ENCODE measurements at regions not wholly inside any gene's neighbourhood (a gene's known extent, or its start where the extent isn't known, plus 50 kb on each side); places are given as distances from the start of the nearest gene placed in this dataset.

GRCh38 chr13:31503626-31504025 is 235.7 kb upstream of the RXFP2 start:
- no peak overlapping the region for H3K9ac ChIP-seq (ENCODE audit: low read depth, low read length, poor library complexity, severe bottlenecking)
- no peak overlapping the region for H3K4me3 ChIP-seq (ENCODE audit: low read length, poor library complexity, severe bottlenecking)
- H3K27me3 ChIP-seq (ENCODE audit: insufficient read depth, low read length, poor library complexity, severe bottlenecking): no peaks in the 10 kb centered on the region
- TF ChIP-seq EZH2phosphoT487 (IDR thresholded peaks at IDR 0.05; ENCODE audit: borderline replicate concordance): no peak
- TF ChIP-seq, protein P1, sequence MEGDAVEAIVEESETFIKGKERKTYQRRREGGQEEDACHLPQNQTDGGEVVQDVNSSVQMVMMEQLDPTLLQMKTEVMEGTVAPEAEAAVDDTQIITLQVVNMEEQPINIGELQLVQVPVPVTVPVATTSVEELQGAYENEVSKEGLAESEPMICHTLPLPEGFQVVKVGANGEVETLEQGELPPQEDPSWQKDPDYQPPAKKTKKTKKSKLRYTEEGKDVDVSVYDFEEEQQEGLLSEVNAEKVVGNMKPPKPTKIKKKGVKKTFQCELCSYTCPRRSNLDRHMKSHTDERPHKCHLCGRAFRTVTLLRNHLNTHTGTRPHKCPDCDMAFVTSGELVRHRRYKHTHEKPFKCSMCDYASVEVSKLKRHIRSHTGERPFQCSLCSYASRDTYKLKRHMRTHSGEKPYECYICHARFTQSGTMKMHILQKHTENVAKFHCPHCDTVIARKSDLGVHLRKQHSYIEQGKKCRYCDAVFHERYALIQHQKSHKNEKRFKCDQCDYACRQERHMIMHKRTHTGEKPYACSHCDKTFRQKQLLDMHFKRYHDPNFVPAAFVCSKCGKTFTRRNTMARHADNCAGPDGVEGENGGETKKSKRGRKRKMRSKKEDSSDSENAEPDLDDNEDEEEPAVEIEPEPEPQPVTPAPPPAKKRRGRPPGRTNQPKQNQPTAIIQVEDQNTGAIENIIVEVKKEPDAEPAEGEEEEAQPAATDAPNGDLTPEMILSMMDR (conservative IDR thresholded peaks at IDR 0.05; ENCODE audit: low read length): no peak
- H2AFZ ChIP-seq (ENCODE audit: low read length): no peak overlapping the region
- no peak overlapping the region for H3K4me2 ChIP-seq (ENCODE audit: low read depth, low read length, poor library complexity, severe bottlenecking)
- H3K4me1 ChIP-seq (ENCODE audit: insufficient read depth, low read length, poor library complexity, severe bottlenecking): no peaks in the 10 kb centered on the region
- H3F3A ChIP-seq (ENCODE audit: low read depth): no peaks in the 10 kb centered on the region
- H3K36me3 ChIP-seq (ENCODE audit: insufficient read depth, low read length): no peaks in the 10 kb centered on the region
- H3K9me3 ChIP-seq (ENCODE audit: insufficient read depth, low read depth, low read length): peaks cover 9% of the 10 kb centered on the region; the same call in 1 of the 2 replicates
- H4K20me1 ChIP-seq (ENCODE audit: insufficient read depth, low read length, poor library complexity, severe bottlenecking): no peaks in the 10 kb centered on the region
- no peaks in the 10 kb centered on the region for H3K79me2 ChIP-seq (ENCODE audit: insufficient read depth, low read length)
- no peaks in the 10 kb centered on the region for H3K9me2 ChIP-seq (replicated peaks; ENCODE audit: low read depth, low read length)

DNA sequence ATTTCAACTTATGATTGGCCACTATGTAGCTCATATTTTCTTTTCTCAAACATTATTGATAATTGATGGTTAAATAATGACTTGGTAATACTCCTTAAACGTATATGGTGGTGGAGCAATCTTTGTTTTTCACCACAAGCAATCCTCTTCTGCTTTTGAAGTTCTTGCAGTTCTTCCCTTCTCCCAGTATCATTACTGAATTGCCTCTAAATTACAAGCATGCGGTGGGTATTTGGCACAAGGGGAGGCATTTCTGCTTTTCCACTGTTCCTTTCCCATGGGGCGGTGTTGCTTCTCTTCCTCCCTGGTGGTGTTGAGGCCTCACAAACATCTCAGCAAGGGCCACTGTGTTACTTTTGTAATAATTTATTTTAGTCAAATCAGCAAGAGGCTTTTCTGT is 234.4 kb upstream of the RXFP2 start:
- H3K4me1 ChIP-seq (ENCODE audit: insufficient read depth, low read length, poor library complexity, severe bottlenecking): no peaks in the 10 kb centered on the region
- no peaks in the 10 kb centered on the region; the same call in 1 of the 2 replicates for H3K9me3 ChIP-seq (ENCODE audit: insufficient read depth, low read depth, low read length)
- H3K79me2 ChIP-seq (ENCODE audit: insufficient read depth, low read length): no peaks in the 10 kb centered on the region
- H3K4me2 ChIP-seq (ENCODE audit: low read depth, low read length, poor library complexity, severe bottlenecking): no peak overlapping the region
- no peaks in the 10 kb centered on the region for H3K27me3 ChIP-seq (ENCODE audit: insufficient read depth, low read length, poor library complexity, severe bottlenecking)
- H3K36me3 ChIP-seq (ENCODE audit: insufficient read depth, low read length): no peaks in the 10 kb centered on the region
- no peaks in the 10 kb centered on the region for H3K9me2 ChIP-seq (replicated peaks; ENCODE audit: low read depth, low read length)
- H2AFZ ChIP-seq (ENCODE audit: low read length): no peak overlapping the region
- no peaks in the 10 kb centered on the region for H3F3A ChIP-seq (ENCODE audit: low read depth)
- no peak overlapping the region for H3K9ac ChIP-seq (ENCODE audit: low read depth, low read length, poor library complexity, severe bottlenecking)
- TF ChIP-seq EZH2phosphoT487 (IDR thresholded peaks at IDR 0.05; ENCODE audit: borderline replicate concordance): no peak
- TF ChIP-seq, protein P1 (conservative IDR thresholded peaks at IDR 0.05; ENCODE audit: low read length): no peak
- H4K20me1 ChIP-seq (ENCODE audit: insufficient read depth, low read length, poor library complexity, severe bottlenecking): no peaks in the 10 kb centered on the region
- H3K4me3 ChIP-seq (ENCODE audit: low read length, poor library complexity, severe bottlenecking): no peak overlapping the region

DNA sequence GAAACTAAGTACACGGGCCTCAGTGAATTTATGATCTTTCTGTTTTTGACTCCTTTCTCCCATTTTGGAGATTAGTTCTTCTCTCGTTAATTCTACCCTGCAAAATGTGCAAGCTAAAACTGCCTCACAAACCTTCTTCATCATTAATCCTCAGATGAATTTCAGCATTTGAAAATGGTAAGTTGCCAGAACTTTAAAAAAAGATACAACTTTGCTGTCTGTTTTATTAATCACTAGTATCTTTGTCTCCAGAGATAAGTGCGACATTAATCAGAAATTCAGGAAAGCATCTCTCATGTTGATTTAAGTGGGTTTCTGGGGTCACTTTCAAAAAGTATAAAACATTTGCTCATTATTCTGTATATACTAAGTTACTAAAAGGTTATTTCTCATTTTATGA is 227.0 kb upstream of the RXFP2 start:
- TF ChIP-seq, protein P1 (conservative IDR thresholded peaks at IDR 0.05; ENCODE audit: low read length): no peak
- no peak for TF ChIP-seq EZH2phosphoT487 (IDR thresholded peaks at IDR 0.05; ENCODE audit: borderline replicate concordance)
- Histone ChIP-seq H3K9ac (ENCODE audit: low read depth, low read length, poor library complexity, severe bottlenecking) (no peak overlapping the region), H3K27me3 (ENCODE audit: insufficient read depth, low read length, poor library complexity, severe bottlenecking) (no peaks in the 10 kb centered on the region)

More for the DNA sequence above, 227.0 kb upstream of the RXFP2 start:
- Histone ChIP-seq H3K79me2 (ENCODE audit: insufficient read depth, low read length) (no peaks in the 10 kb centered on the region), H3K4me1 (ENCODE audit: insufficient read depth, low read length, poor library complexity, severe bottlenecking) (peaks cover 7% of the 10 kb centered on the region), H3F3A (ENCODE audit: low read depth) (no peaks in the 10 kb centered on the region), H3K4me3 (ENCODE audit: low read length, poor library complexity, severe bottlenecking) (no peak overlapping the region), H3K9me3 (ENCODE audit: insufficient read depth, low read depth, low read length) (no peaks in the 10 kb centered on the region), H3K9me2 (replicated peaks; ENCODE audit: low read depth, low read length) (no peaks in the 10 kb centered on the region), H3K4me2 (ENCODE audit: low read depth, low read length, poor library complexity, severe bottlenecking) (no peak overlapping the region), H2AFZ (ENCODE audit: low read length) (no peak overlapping the region), H4K20me1 (ENCODE audit: insufficient read depth, low read length, poor library complexity, severe bottlenecking) (no peaks in the 10 kb centered on the region), H3K36me3 (ENCODE audit: insufficient read depth, low read length) (no peaks in the 10 kb centered on the region)

Measured in Loucy (cell line).